ENCODE measurements at regions not wholly inside any gene's neighbourhood (a gene's known extent, or its start where the extent isn't known, plus 50 kb on each side); places are given as distances from the start of the nearest gene placed in this dataset.

DNA sequence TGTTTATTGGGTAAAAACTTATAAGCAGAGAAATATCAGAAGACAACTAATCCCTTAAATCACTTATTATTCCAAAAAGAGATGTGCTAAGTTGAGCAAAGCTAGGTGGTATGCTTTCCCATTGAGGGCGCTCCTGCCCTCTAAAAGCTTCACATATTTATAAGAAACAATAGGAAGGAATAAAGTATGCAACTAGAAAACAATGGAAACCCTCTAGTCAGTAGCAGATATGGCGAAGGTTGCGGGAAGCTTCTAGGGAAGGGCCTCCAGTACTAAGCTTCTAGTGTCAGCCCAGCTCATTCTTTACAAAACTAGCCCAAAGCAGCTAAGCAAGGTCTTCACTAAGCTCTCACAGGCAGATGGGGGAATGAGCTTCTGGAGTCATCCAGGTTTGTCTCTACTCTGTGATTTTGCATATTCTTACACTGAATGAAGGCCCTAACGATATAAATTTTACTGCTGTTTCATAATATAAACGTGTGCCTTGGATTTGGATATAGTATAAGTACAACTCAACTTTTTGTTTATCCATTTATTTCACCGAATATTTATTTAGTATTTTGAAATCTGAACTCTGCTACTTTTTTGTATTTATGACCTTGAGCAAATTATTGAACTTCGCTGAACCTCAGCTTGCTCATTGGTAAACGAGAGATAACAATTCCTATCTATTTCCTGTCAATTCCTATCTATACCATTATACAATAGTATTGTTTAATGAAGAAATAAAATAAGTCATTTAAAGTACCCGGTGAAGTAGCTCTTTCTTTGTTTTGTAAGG is 571.4 kb downstream of the ELAVL2 start:
- H3K9ac ChIP-seq (ENCODE audit: low read length), result no peak overlapping the region
- H3K79me2 ChIP-seq (replicated peaks; ENCODE audit: insufficient read depth, low read length), result no peaks in the 10 kb centered on the region
- H3K4me2 ChIP-seq (ENCODE audit: low read length), result no peak overlapping the region
- TF ChIP-seq TAF1 (IDR thresholded peaks at IDR 0.05; ENCODE audit: low read depth) (no peak), EP300 (conservative IDR thresholded peaks at IDR 0.05; ENCODE audit: poor library complexity, severe bottlenecking) (no peak), RAD21 (conservative IDR thresholded peaks at IDR 0.05) (no peak), EZH2 (IDR thresholded peaks at IDR 0.05; ENCODE audit: borderline replicate concordance, insufficient read depth, low read length, poor library complexity, severe bottlenecking) (no peak), MXI1 (conservative IDR thresholded peaks at IDR 0.05; ENCODE audit: poor library complexity, severe bottlenecking) (no peak), SMC3 (conservative IDR thresholded peaks at IDR 0.05; ENCODE audit: poor library complexity) (no peak), POLR2AphosphoS5 (IDR thresholded peaks at IDR 0.05) (no peak)
- TF ChIP-seq, protein P1, sequence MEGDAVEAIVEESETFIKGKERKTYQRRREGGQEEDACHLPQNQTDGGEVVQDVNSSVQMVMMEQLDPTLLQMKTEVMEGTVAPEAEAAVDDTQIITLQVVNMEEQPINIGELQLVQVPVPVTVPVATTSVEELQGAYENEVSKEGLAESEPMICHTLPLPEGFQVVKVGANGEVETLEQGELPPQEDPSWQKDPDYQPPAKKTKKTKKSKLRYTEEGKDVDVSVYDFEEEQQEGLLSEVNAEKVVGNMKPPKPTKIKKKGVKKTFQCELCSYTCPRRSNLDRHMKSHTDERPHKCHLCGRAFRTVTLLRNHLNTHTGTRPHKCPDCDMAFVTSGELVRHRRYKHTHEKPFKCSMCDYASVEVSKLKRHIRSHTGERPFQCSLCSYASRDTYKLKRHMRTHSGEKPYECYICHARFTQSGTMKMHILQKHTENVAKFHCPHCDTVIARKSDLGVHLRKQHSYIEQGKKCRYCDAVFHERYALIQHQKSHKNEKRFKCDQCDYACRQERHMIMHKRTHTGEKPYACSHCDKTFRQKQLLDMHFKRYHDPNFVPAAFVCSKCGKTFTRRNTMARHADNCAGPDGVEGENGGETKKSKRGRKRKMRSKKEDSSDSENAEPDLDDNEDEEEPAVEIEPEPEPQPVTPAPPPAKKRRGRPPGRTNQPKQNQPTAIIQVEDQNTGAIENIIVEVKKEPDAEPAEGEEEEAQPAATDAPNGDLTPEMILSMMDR (IDR thresholded peaks at IDR 0.05; ENCODE audit: poor library complexity, severe bottlenecking), result no peak
- TF ChIP-seq, protein P2, sequence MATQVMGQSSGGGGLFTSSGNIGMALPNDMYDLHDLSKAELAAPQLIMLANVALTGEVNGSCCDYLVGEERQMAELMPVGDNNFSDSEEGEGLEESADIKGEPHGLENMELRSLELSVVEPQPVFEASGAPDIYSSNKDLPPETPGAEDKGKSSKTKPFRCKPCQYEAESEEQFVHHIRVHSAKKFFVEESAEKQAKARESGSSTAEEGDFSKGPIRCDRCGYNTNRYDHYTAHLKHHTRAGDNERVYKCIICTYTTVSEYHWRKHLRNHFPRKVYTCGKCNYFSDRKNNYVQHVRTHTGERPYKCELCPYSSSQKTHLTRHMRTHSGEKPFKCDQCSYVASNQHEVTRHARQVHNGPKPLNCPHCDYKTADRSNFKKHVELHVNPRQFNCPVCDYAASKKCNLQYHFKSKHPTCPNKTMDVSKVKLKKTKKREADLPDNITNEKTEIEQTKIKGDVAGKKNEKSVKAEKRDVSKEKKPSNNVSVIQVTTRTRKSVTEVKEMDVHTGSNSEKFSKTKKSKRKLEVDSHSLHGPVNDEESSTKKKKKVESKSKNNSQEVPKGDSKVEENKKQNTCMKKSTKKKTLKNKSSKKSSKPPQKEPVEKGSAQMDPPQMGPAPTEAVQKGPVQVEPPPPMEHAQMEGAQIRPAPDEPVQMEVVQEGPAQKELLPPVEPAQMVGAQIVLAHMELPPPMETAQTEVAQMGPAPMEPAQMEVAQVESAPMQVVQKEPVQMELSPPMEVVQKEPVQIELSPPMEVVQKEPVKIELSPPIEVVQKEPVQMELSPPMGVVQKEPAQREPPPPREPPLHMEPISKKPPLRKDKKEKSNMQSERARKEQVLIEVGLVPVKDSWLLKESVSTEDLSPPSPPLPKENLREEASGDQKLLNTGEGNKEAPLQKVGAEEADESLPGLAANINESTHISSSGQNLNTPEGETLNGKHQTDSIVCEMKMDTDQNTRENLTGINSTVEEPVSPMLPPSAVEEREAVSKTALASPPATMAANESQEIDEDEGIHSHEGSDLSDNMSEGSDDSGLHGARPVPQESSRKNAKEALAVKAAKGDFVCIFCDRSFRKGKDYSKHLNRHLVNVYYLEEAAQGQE (IDR thresholded peaks at IDR 0.05; ENCODE audit: borderline replicate concordance), result no peak
- H3K4me3 ChIP-seq (ENCODE audit: low read length), result no peak overlapping the region
- H3K36me3 ChIP-seq (ENCODE audit: insufficient read depth, low read length), result no peaks in the 10 kb centered on the region
- no peak overlapping the region for H3K27ac ChIP-seq (ENCODE audit: low read length)
- no peaks in the 10 kb centered on the region for H3F3A ChIP-seq (ENCODE audit: insufficient read depth, low read length, poor library complexity, severe bottlenecking)
- no peaks in the 10 kb centered on the region for H3K27me3 ChIP-seq (ENCODE audit: insufficient read depth, low read depth, low read length)
- H2AFZ ChIP-seq (ENCODE audit: low read depth, low read length), result no peak overlapping the region
- no peaks in the 10 kb centered on the region for H3K9me2 ChIP-seq (ENCODE audit: insufficient read depth, low read length)
- H4K20me1 ChIP-seq (ENCODE audit: insufficient read depth), result no peaks in the 10 kb centered on the region
- no peaks in the 10 kb centered on the region for H3K9me3 ChIP-seq (ENCODE audit: low read length)

DNA sequence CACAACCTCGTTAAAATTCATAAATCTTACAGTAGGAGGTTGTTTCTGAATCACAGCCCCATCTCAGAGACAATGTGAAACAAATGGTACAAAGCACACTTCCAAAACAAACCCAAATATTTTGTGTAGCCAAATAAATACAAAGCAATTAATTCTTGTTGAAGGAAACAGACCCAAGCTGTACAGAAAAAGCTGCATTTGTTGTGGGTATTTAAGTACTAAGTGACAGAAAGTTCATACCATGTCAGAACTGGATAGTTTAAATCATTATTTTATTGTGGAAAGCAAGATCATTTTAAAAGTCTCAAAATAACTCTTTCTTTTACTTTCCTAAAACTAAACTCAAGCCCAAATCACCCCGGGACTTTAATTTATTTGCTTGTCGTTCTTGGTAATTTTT is 570.7 kb downstream of the ELAVL2 start:
- no peak overlapping the region for H3K9ac ChIP-seq (ENCODE audit: low read length)
- no peaks in the 10 kb centered on the region for H3K9me3 ChIP-seq (ENCODE audit: low read length)
- TF ChIP-seq EP300 (conservative IDR thresholded peaks at IDR 0.05; ENCODE audit: poor library complexity, severe bottlenecking) (no peak), TAF1 (IDR thresholded peaks at IDR 0.05; ENCODE audit: low read depth) (no peak), SMC3 (conservative IDR thresholded peaks at IDR 0.05; ENCODE audit: poor library complexity) (no peak), EZH2 (IDR thresholded peaks at IDR 0.05; ENCODE audit: borderline replicate concordance, insufficient read depth, low read length, poor library complexity, severe bottlenecking) (no peak), POLR2AphosphoS5 (IDR thresholded peaks at IDR 0.05) (no peak), RAD21 (conservative IDR thresholded peaks at IDR 0.05) (no peak), MXI1 (conservative IDR thresholded peaks at IDR 0.05; ENCODE audit: poor library complexity, severe bottlenecking) (no peak)
- TF ChIP-seq, protein P1 (IDR thresholded peaks at IDR 0.05; ENCODE audit: poor library complexity, severe bottlenecking), result no peak
- TF ChIP-seq, protein P2 (IDR thresholded peaks at IDR 0.05; ENCODE audit: borderline replicate concordance), result no peak
- H3K27ac ChIP-seq (ENCODE audit: low read length), result no peak overlapping the region
- no peak overlapping the region for H2AFZ ChIP-seq (ENCODE audit: low read depth, low read length)
- no peaks in the 10 kb centered on the region for H3F3A ChIP-seq (ENCODE audit: insufficient read depth, low read length, poor library complexity, severe bottlenecking)
- H3K27me3 ChIP-seq (ENCODE audit: insufficient read depth, low read depth, low read length), result no peaks in the 10 kb centered on the region
- H3K36me3 ChIP-seq (ENCODE audit: insufficient read depth, low read length), result no peaks in the 10 kb centered on the region
- H4K20me1 ChIP-seq (ENCODE audit: insufficient read depth), result no peaks in the 10 kb centered on the region
- no peaks in the 10 kb centered on the region for H3K9me2 ChIP-seq (ENCODE audit: insufficient read depth, low read length)
- H3K4me3 ChIP-seq (ENCODE audit: low read length), result no peak overlapping the region
- H3K4me2 ChIP-seq (ENCODE audit: low read length), result no peak overlapping the region
- H3K79me2 ChIP-seq (replicated peaks; ENCODE audit: insufficient read depth, low read length), result no peaks in the 10 kb centered on the region
